ENCODE measurements at regions not wholly inside any gene's neighbourhood (a gene's known extent, or its start where the extent isn't known, plus 50 kb on each side); places are given as distances from the start of the nearest gene placed in this dataset.
A peak's percentile ranks its signal among the peaks of the same experiment; 100 is the strongest.
"Not testable (repeated sequence)": the region's sequence is repeated elsewhere in the genome, so short reads cannot be mapped to it uniquely, and the experiment has no call there.

GRCh38 chr13:50284540-50284939 lies 269.3 kb downstream of the KCNRG start:
- DNase-seq (ENCODE audit: low read depth): peak; percentile 27
- no peak for TF ChIP-seq CTCF (IDR thresholded peaks at IDR 0.05; ENCODE audit: low read depth, low read length, missing control alignments)
- no peak overlapping the region for H3K4me3 ChIP-seq (ENCODE audit: low read depth, low read length)

- DNase-seq (ENCODE audit: low read depth): peak; percentile 10
- no peak for TF ChIP-seq CTCF (IDR thresholded peaks at IDR 0.05; ENCODE audit: low read depth, low read length, missing control alignments)
These were observed 270.0 kb downstream of the KCNRG start for GRCh38 chr13:50285283-50285682.

GRCh38 chr13:50286324-50286723 lies 271.1 kb downstream of the KCNRG start:
- TF ChIP-seq CTCF (IDR thresholded peaks at IDR 0.05; ENCODE audit: low read depth, low read length, missing control alignments): no peak
- DNase-seq (ENCODE audit: low read depth): no peak
- no peak overlapping the region for H3K4me3 ChIP-seq (ENCODE audit: low read depth, low read length)

More at GRCh38 chr13:50285283-50285682, 270.0 kb downstream of the KCNRG start:
- no peak overlapping the region for H3K4me3 ChIP-seq (ENCODE audit: low read depth, low read length)

- TF ChIP-seq CTCF (IDR thresholded peaks at IDR 0.05; ENCODE audit: low read depth, low read length, missing control alignments): no peak
- H3K4me3 ChIP-seq (ENCODE audit: low read depth, low read length): no peak overlapping the region
- no peak for DNase-seq (ENCODE audit: low read depth)
These were observed 274.9 kb downstream of the KCNRG start for GRCh38 chr13:50290186-50290585.

- TF ChIP-seq CTCF (IDR thresholded peaks at IDR 0.05; ENCODE audit: low read depth, low read length, missing control alignments): no peak
- no peak for DNase-seq (ENCODE audit: low read depth)
- H3K4me3 ChIP-seq (ENCODE audit: low read depth, low read length): no peak overlapping the region
These were observed 276.4 kb downstream of the KCNRG start for GRCh38 chr13:50291611-50292010.

GRCh38 chr13:50292081-50292480 lies 276.8 kb downstream of the KCNRG start:
- no peak overlapping the region for H3K4me3 ChIP-seq (ENCODE audit: low read depth, low read length)
- no peak for DNase-seq (ENCODE audit: low read depth)
- no peak for TF ChIP-seq CTCF (IDR thresholded peaks at IDR 0.05; ENCODE audit: low read depth, low read length, missing control alignments)

- H3K4me3 ChIP-seq (ENCODE audit: low read depth, low read length); DNase-seq (ENCODE audit: low read depth): not testable (repeated sequence)
These were observed 279.2 kb downstream of the KCNRG start for GRCh38 chr13:50294425-50294824.

Measured in GM12864 (cell line).